GM19239 (cell line): ENCODE measurements at regions not wholly inside any gene's neighbourhood (a gene's known extent, or its start where the extent isn't known, plus 50 kb on each side); places are given as distances from the start of the nearest gene placed in this dataset.

Experiments
- DNase-seq: peaks from one replicate; pipeline ENCODE4 v3.0.0; 2011; ENCODE audit warnings: low spot score; ENCODE audit not compliant: insufficient read length
- FAIRE-seq: peaks from 2 replicates; lab custom pipeline; 2011; peaks lifted over from hg19 to GRCh38; lab: Jason Lieb, UNC

DNA sequence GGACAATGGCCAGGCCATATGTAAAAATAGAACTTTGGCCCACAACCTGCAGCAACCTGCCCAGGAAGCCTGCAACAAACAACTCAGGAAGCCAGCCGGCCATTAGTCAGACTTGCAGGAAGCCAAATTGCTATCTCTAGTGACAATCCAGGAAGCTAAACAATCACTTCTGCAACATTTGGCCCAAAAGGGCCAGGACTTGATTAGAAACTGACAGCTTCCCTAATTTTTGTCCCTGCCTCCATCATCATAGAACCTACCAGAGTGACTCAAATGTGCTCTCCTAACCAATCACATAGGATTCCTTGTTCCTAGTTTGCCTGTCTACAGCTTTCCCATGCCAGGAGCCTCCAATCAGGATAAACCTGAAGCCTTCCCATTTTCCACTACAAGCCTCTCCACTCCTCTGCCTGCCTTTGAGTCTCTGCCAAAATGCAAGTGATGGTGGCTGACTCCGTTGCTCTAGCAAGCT is 639.3 kb downstream of the PTPRU start:
- FAIRE-seq: no peak
- no peak for DNase-seq

GRCh38 chr1:29870621-29871020 is 634.3 kb downstream of the PTPRU start:
- DNase-seq: no peak
- no peak for FAIRE-seq

- DNase-seq (no peak), FAIRE-seq (no peak)
Observed at GRCh38 chr1:29869802-29870201, 633.5 kb downstream of the PTPRU start.

GRCh38 chr1:29868944-29869343 is 632.6 kb downstream of the PTPRU start:
- no peak for FAIRE-seq

GRCh38 chr1:29868096-29868495 is 631.8 kb downstream of the PTPRU start:
- DNase-seq (no peak), FAIRE-seq (no peak)

More at GRCh38 chr1:29868944-29869343, 632.6 kb downstream of the PTPRU start:
- no peak for DNase-seq

DNA sequence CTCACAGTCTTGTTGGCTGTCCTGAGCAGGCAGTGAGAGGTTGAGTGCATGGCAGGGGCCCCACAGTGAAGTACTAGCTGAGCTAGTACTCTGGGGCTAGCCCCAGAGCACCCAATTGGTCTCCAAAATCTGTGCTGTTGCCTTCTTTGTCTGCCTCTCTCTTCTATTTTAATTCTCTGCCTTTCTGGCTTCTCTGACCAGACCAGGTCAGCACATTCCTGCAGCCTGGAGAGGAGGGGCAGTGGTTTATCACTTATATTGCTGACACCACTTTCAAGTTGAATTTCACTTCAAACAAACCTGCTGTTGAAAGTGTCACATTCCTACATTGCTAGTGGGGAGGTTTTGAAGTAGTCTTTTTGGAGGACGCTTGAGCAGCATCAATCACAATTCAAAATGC is 628.7 kb downstream of the PTPRU start:
- FAIRE-seq (no peak), DNase-seq (no peak)

- no peak for FAIRE-seq
- DNase-seq: no peak
Observed at GRCh38 chr1:29864431-29865022, 628.2 kb downstream of the PTPRU start.

- FAIRE-seq: no peak
- DNase-seq: no peak
Observed at GRCh38 chr1:29861922-29862321, 625.6 kb downstream of the PTPRU start.

GRCh38 chr1:29861446-29861845 is 625.1 kb downstream of the PTPRU start:
- FAIRE-seq: no peak
- no peak for DNase-seq

DNA sequence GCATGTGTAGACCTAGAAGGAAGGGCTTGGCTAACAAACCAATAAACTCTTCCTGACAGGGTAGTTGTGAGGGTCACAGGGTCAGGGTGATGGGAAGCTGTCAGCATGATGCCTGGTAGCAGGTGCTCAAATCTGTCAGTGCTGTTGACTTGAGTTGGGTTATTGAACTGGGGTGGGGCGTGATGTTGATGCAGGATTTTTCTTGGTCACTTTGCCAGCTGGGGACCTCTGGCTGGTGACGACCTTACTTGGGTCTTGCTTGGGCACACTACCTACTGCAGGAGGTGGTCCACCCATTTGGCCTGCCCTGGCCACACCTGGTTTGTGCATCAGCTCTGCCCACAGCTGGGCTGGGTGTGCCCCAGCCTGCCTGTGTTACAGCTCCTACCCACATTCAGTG is 624.4 kb downstream of the PTPRU start:
- FAIRE-seq: no peak

DNA sequence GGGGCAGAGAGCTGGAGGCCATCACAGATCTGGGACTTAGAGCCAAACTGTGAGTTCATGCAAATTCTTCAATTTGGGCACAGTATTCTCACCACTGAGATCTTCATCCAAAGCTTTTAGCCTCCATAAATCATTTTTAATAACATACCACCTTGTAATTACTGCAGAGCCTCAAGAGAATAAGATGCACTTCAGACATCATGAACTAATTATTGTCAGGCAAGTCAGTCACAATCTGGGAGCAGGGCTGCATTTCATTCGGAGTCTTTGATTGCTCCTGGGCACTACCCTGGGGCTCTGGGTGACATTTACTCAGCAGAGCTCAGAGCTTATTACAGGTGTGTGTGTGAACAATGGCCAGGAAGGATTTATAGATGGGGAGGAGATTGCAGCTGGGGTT is 623.7 kb downstream of the PTPRU start:
- no peak for FAIRE-seq
- DNase-seq: no peak

More for the DNA sequence above, 624.4 kb downstream of the PTPRU start:
- DNase-seq: no peak

GRCh38 chr1:29859126-29859525 is 622.8 kb downstream of the PTPRU start:
- DNase-seq (no peak), FAIRE-seq (no peak)

DNA sequence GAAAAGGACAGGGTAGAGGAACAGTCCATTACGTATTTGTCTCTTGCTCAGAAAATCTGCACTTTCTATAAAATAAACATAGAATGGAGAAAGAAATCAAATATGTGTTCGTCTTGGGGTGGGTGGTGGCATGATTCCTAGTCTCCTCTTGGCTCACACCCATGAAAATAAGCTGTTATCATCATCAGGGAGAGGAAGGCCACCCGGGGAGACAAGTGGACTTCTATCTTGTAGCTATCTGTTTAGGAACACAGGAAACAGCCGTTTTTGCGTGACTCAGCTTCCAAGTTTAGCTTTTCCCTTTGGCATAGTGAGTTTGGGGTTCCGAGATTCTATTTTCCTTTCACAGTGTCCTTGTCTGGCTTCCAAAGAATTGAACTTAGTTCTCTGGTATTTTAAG is 622.3 kb downstream of the PTPRU start:
- FAIRE-seq (no peak), DNase-seq (no peak)

GRCh38 chr1:29856340-29857114 is 620.2 kb downstream of the PTPRU start:
- FAIRE-seq: no peak
- DNase-seq: no peak

GRCh38 chr1:29855561-29856160 is 619.3 kb downstream of the PTPRU start:
- FAIRE-seq (no peak), DNase-seq (no peak)

DNA sequence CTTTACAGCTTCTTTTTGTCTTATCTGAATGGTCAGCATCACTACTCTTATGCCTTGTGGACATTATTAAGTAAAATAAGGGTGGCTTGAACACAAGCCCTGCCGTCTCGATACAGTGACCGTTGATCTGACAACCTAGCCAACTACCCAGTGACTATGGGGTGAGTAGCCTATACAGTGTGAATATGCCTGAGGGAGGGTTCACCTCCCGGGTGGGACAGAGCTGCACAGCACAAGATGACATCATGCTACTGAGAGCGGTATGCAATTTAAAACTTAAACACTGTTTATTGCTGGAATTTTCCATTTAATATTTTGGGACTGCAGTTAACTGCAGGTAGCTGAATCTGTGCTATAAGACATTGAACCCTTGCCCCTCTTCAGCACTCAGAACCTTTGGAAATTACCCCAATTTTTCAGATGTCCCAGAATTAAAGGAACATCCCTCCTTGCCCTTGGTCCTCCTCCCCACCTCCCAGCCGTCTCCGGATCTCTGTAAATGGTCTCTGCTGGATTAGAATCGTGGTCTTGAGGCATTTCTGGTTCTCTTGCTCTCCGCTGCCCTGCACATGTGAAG is 618.5 kb downstream of the PTPRU start:
- FAIRE-seq (no peak), DNase-seq (no peak)

- FAIRE-seq: no peak
- no peak for DNase-seq
Observed at GRCh38 chr1:29853716-29854330, 617.5 kb downstream of the PTPRU start.

GRCh38 chr1:29852248-29852647 is 615.9 kb downstream of the PTPRU start:
- FAIRE-seq: no peak
- no peak for DNase-seq

- DNase-seq (no peak), FAIRE-seq (no peak)
Observed at GRCh38 chr1:29851691-29852090, 615.4 kb downstream of the PTPRU start.

- DNase-seq (no peak), FAIRE-seq (no peak)
Observed at GRCh38 chr1:29849991-29850757, 613.9 kb downstream of the PTPRU start.
